ENCODE measurements at regions not wholly inside any gene's neighbourhood (a gene's known extent, or its start where the extent isn't known, plus 50 kb on each side); places are given as distances from the start of the nearest gene placed in this dataset.

GRCh38 chr20:40540166-40540565 lies 148.9 kb downstream of the MAFB start:
- 22 to 57% methylated on average over 2 of the region's 2 CpGs for WGBS, 2 donors
- Histone ChIP-seq H3K4me1 (peaks cover 0 to 10% (median 4%) of the 10 kb centered on the region in 4 donors), H3K27ac (no peak overlapping the region), H3K36me3 (no peaks in the 10 kb centered on the region), H3K4me3 (no peak overlapping the region), H3K9me3 (no peaks in the 10 kb centered on the region), H3K27me3 (no peaks in the 10 kb centered on the region)
- intact Hi-C loops (cut with DNase I) = no loop called here
- DNase-seq = no peak
- TF ChIP-seq POLR2AphosphoS5 (IDR thresholded peaks at IDR 0.05) = no peak

GRCh38 chr20:40538131-40538530 lies 150.9 kb downstream of the MAFB start:
- no peak for TF ChIP-seq EP300 (IDR thresholded peaks at IDR 0.05)
- no peak for DNase-seq
- H3K36me3 ChIP-seq = no peaks in the 10 kb centered on the region
- WGBS, 2 donors = 75 to 87% methylated on average over 3 of the region's 3 CpGs
- H3K27ac ChIP-seq = no peak overlapping the region
- H3K27me3 ChIP-seq = no peaks in the 10 kb centered on the region
- intact Hi-C loops (cut with DNase I) = no loop called here
- H3K9me3 ChIP-seq = no peaks in the 10 kb centered on the region
- no peak overlapping the region for H3K4me3 ChIP-seq
- H3K4me1 ChIP-seq = peaks cover 0 to 10% (median 4%) of the 10 kb centered on the region in 4 donors

- WGBS, 2 donors = 53 to 83% methylated on average over 4 of the region's 4 CpGs
- Histone ChIP-seq H3K36me3 (no peaks in the 10 kb centered on the region), H3K4me1 (peaks cover 0 to 10% (median 4%) of the 10 kb centered on the region in 4 donors), H3K4me3 (no peak overlapping the region), H3K9me3 (peaks cover 0 to 7% (median 3%) of the 10 kb centered on the region in 4 donors), H3K27ac (no peak overlapping the region), H3K27me3 (no peaks in the 10 kb centered on the region)
- no peak for TF ChIP-seq EP300 (IDR thresholded peaks at IDR 0.05)
- no peak for TF ChIP-seq POLR2AphosphoS5 (IDR thresholded peaks at IDR 0.05)
- no peak for TF ChIP-seq POLR2A (IDR thresholded peaks at IDR 0.05)
- no peak for TF ChIP-seq CTCF (IDR thresholded peaks at IDR 0.05)
- intact Hi-C loops (cut with DNase I) = no loop called here
- DNase-seq = no peak
These were observed 152.2 kb downstream of the MAFB start for GRCh38 chr20:40536808-40537207.

- Histone ChIP-seq H3K27me3 (no peaks in the 10 kb centered on the region), H3K27ac (no peak overlapping the region), H3K9me3 (peaks cover 0 to 14% (median 7%) of the 10 kb centered on the region in 4 donors), H3K4me3 (no peak overlapping the region), H3K36me3 (no peaks in the 10 kb centered on the region), H3K4me1 (peaks cover 0 to 10% (median 4%) of the 10 kb centered on the region in 4 donors)
- no peak for DNase-seq
- no peak for TF ChIP-seq POLR2A (IDR thresholded peaks at IDR 0.05)
- TF ChIP-seq CTCF (IDR thresholded peaks at IDR 0.05) = no peak
- TF ChIP-seq EP300 (IDR thresholded peaks at IDR 0.05) = no peak
- no peak for TF ChIP-seq POLR2AphosphoS5 (IDR thresholded peaks at IDR 0.05)
- 85 to 88% methylated on average over 8 of the region's 8 CpGs for WGBS, 2 donors
- intact Hi-C loops (cut with DNase I) = no loop called here
These were observed 153.2 kb downstream of the MAFB start for GRCh38 chr20:40535816-40536215.

- no peak overlapping the region for H3K4me3 ChIP-seq
- DNase-seq = no peak
- H3K9me3 ChIP-seq = peaks cover 0 to 14% (median 7%) of the 10 kb centered on the region in 4 donors
- no peak overlapping the region for H3K27ac ChIP-seq
- WGBS, 2 donors = 69 to 70% methylated on average over 4 of the region's 4 CpGs
- no peak for TF ChIP-seq POLR2AphosphoS5 (IDR thresholded peaks at IDR 0.05)
- TF ChIP-seq CTCF (IDR thresholded peaks at IDR 0.05) = no peak
- no peak for TF ChIP-seq POLR2A (IDR thresholded peaks at IDR 0.05)
- TF ChIP-seq EP300 (IDR thresholded peaks at IDR 0.05) = no peak
- no peaks in the 10 kb centered on the region for H3K36me3 ChIP-seq
- H3K4me1 ChIP-seq = no peaks in the 10 kb centered on the region
- no peaks in the 10 kb centered on the region for H3K27me3 ChIP-seq
- intact Hi-C loops (cut with DNase I) = no loop called here
These were observed 156.9 kb downstream of the MAFB start for GRCh38 chr20:40532103-40532502.

- 67 to 71% methylated on average over 4 of the region's 4 CpGs for WGBS, 2 donors
- Histone ChIP-seq H3K27me3 (no peaks in the 10 kb centered on the region), H3K9me3 (peaks cover 0 to 2% (median 0%) of the 10 kb centered on the region in 4 donors), H3K27ac (no peak overlapping the region), H3K4me1 (no peaks in the 10 kb centered on the region), H3K36me3 (no peaks in the 10 kb centered on the region), H3K4me3 (no peak overlapping the region)
- DNase-seq = no peak
- TF ChIP-seq POLR2AphosphoS5 (IDR thresholded peaks at IDR 0.05) (no peak), EP300 (IDR thresholded peaks at IDR 0.05) (no peak), CTCF (IDR thresholded peaks at IDR 0.05) (no peak), POLR2A (IDR thresholded peaks at IDR 0.05) (no peak)
- intact Hi-C loops (cut with DNase I) = no loop called here
These were observed 163.7 kb downstream of the MAFB start for GRCh38 chr20:40525351-40525750.

Measured in sigmoid colon (tissue), 6 donors.